ENCODE measurements at regions not wholly inside any gene's neighbourhood (a gene's known extent, or its start where the extent isn't known, plus 50 kb on each side); places are given as distances from the start of the nearest gene placed in this dataset.

- no peak for TF ChIP-seq CTCF (IDR thresholded peaks at IDR 0.05)
- no peak for TF ChIP-seq POLR2A (IDR thresholded peaks at IDR 0.05)
Measured at GRCh38 chr11:8802251-8802650, 108.7 kb upstream of the AKIP1 start.
